Breast epithelium (tissue), 4 donors: ENCODE measurements at regions not wholly inside any gene's neighbourhood (a gene's known extent, or its start where the extent isn't known, plus 50 kb on each side); places are given as distances from the start of the nearest gene placed in this dataset.

Experiments used
- DNase-seq, 2 donors: peaks; one replicate each; pipeline ENCODE4 v3.0.0-alpha.2; 2019; ENCODE audit warnings: low spot score in 2 of 2
- H3K27ac ChIP-seq, 2 donors: fragments of 200-600 bp; sonication (generic) in 1 of 2; one replicate each; pipeline ENCODE4 v1.5.1; 2016 to 2019; ENCODE audit warnings: mild to moderate bottlenecking in 1 of 2
- H3K27me3 ChIP-seq, 2 donors: fragments of 200-600 bp; sonication (generic) in 1 of 2; one replicate each; pipeline versions ENCODE4 v1.5.1 to v1.6.0; 2017 to 2019; ENCODE audit warnings: control low read depth in 1 of 2, mild to moderate bottlenecking in 1 of 2
- H3K36me3 ChIP-seq: fragments of 200-600 bp; one replicate; pipeline ENCODE4 v1.5.1; 2019
- H3K4me1 ChIP-seq, 2 donors: fragments of 200-600 bp; sonication (generic); one replicate each; pipeline ENCODE4 v1.5.1; 2016 to 2019; ENCODE audit warnings: control low read depth in 1 of 2
- H3K4me3 ChIP-seq, 3 donors: fragments of 200-600 bp; sonication (generic); 1 replicate in 2 of 3; 2 replicates in 1 of 3; pipeline ENCODE4 v1.5.1; 2016 to 2019; ENCODE audit warnings: mild to moderate bottlenecking in 3 of 3, moderate library complexity in 2 of 3
- H3K9me3 ChIP-seq, 2 donors: fragments of 200-600 bp; sonication (generic) in 1 of 2; one replicate each; pipeline ENCODE4 v1.5.1; 2016 to 2019; ENCODE audit warnings: control low read depth in 1 of 2
- POLR2A ChIP-seq: fragments of 450-650 bp; IDR thresholded peaks from one replicate; pipeline ENCODE4 v1.6.1; 2016; ENCODE audit warnings: antibody characterized with exemption, mild to moderate bottlenecking, moderate library complexity
- POLR2AphosphoS5 ChIP-seq, 3 donors: sonication (generic); formaldehyde crosslinking; IDR thresholded peaks; one replicate each; pipeline ENCODE4 v1.6.1; 2017; ENCODE audit warnings: antibody characterized with exemption in 3 of 3
- intact Hi-C: fragments of 100-400 bp; cut with DNase I; formaldehyde crosslinking; loops from one replicate; pipeline ENCODE4 v1.15.1; 2023; ENCODE audit warnings: low total_unique reads
- TF ChIP-seq, protein P1 (sequence below), 3 donors: fragments of 450-650 bp; IDR thresholded peaks; one replicate each; pipeline ENCODE4 v1.5.1; 2016 to 2017; ENCODE audit warnings: antibody characterized with exemption in 3 of 3, mild to moderate bottlenecking in 3 of 3, moderate library complexity in 3 of 3

GRCh38 chr9:80144856-80145255 lies 573.1 kb downstream of the TLE4 start:
- intact Hi-C loops, result no loop called here
- Histone ChIP-seq H3K4me3 (no peak overlapping the region), H3K36me3 (no peaks in the 10 kb centered on the region), H3K27ac (no peak overlapping the region), H3K9me3 (peaks cover 0 to 3% of the 10 kb centered on the region in 2 donors), H3K4me1 (no peaks in the 10 kb centered on the region), H3K27me3 (no peaks in the 10 kb centered on the region)
- TF ChIP-seq POLR2A (no peak), POLR2AphosphoS5 (IDR thresholded peaks at IDR 0.05) (no peak)
- TF ChIP-seq, protein P1, sequence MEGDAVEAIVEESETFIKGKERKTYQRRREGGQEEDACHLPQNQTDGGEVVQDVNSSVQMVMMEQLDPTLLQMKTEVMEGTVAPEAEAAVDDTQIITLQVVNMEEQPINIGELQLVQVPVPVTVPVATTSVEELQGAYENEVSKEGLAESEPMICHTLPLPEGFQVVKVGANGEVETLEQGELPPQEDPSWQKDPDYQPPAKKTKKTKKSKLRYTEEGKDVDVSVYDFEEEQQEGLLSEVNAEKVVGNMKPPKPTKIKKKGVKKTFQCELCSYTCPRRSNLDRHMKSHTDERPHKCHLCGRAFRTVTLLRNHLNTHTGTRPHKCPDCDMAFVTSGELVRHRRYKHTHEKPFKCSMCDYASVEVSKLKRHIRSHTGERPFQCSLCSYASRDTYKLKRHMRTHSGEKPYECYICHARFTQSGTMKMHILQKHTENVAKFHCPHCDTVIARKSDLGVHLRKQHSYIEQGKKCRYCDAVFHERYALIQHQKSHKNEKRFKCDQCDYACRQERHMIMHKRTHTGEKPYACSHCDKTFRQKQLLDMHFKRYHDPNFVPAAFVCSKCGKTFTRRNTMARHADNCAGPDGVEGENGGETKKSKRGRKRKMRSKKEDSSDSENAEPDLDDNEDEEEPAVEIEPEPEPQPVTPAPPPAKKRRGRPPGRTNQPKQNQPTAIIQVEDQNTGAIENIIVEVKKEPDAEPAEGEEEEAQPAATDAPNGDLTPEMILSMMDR (IDR thresholded peaks at IDR 0.05), result no peak
- DNase-seq, result no peak

DNA sequence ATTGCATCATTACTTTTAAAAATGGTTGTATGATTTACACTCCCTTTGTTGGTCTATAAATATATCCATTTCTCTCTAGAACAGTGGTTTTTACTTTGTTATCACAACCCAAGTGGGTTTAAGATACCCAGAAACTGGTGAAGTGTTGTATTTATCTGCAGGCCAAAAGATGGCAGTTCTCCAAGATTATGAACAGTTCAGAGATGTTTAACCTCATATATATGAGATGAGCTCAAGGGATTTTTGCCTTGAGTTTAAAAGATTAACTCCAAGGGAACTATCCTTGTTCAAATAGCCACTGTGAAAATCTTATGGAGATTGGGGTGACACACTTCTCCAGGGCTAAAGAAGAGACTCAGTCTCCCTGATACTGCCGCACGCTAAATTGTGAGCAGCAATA lies 572.6 kb downstream of the TLE4 start:
- Histone ChIP-seq H3K36me3 (no peaks in the 10 kb centered on the region), H3K27ac (no peak overlapping the region), H3K4me1 (no peaks in the 10 kb centered on the region), H3K27me3 (no peaks in the 10 kb centered on the region), H3K9me3 (no peaks in the 10 kb centered on the region), H3K4me3 (no peak overlapping the region)
- TF ChIP-seq, protein P1 (IDR thresholded peaks at IDR 0.05), result no peak
- no peak for TF ChIP-seq POLR2A
- no peak for TF ChIP-seq POLR2AphosphoS5 (IDR thresholded peaks at IDR 0.05)
- intact Hi-C loops, result no loop called here
- no peak for DNase-seq

DNA sequence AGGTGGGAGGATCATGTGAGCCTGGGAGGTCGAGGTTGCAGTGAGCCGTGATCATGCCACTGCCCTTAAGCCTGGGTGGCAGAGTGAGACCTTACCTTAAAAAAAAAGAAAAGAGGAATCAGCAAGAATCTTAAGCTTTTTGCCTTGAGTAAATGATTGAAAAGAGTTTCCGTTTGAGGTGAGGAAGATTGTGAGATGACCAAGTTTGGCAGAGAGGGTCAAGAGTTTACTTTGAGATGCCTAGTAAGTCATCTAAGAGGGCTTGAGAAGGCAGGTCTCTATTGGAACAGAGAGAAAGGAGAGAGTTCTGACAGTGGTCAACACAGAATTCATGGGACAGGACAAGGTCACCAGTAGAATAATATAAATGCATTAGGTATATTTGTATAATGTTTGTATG lies 572.1 kb downstream of the TLE4 start:
- Histone ChIP-seq H3K27ac (no peak overlapping the region), H3K9me3 (no peaks in the 10 kb centered on the region), H3K27me3 (no peaks in the 10 kb centered on the region), H3K4me3 (no peak overlapping the region), H3K4me1 (no peaks in the 10 kb centered on the region), H3K36me3 (no peaks in the 10 kb centered on the region)
- intact Hi-C loops, result no loop called here
- DNase-seq, result no peak
- no peak for TF ChIP-seq POLR2A
- TF ChIP-seq, protein P1 (IDR thresholded peaks at IDR 0.05), result no peak
- no peak for TF ChIP-seq POLR2AphosphoS5 (IDR thresholded peaks at IDR 0.05)

- no peak for DNase-seq
- Histone ChIP-seq H3K4me3 (no peak overlapping the region), H3K4me1 (no peaks in the 10 kb centered on the region), H3K36me3 (no peaks in the 10 kb centered on the region), H3K27ac (no peak overlapping the region), H3K9me3 (no peaks in the 10 kb centered on the region), H3K27me3 (no peaks in the 10 kb centered on the region)
- TF ChIP-seq POLR2A (no peak), POLR2AphosphoS5 (IDR thresholded peaks at IDR 0.05) (no peak)
- TF ChIP-seq, protein P1 (IDR thresholded peaks at IDR 0.05), result no peak
- intact Hi-C loops, result no loop called here
Measured at GRCh38 chr9:80134487-80134886, 562.7 kb downstream of the TLE4 start.

DNA sequence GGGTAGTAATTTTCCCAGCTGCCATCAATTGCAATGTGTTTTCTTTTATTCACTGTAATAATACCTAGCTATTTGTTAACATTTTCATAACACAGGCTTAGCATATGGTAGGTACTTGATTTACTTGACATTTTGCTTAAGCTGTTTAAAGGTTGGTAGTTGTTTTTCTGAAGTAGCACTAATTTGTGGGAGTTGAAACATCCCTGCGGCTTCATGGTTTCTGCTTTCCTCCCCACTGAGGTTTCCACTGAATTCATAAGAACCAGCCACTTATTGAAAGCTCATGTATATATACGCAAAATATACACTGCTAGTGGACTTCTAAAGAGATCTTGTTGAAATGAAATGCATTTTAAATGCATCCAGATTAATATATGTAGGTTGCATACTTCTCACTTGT lies 559.9 kb downstream of the TLE4 start:
- TF ChIP-seq POLR2A, result no peak
- TF ChIP-seq, protein P1 (IDR thresholded peaks at IDR 0.05), result no peak
- TF ChIP-seq POLR2AphosphoS5 (IDR thresholded peaks at IDR 0.05), result no peak

More for the DNA sequence above, 559.9 kb downstream of the TLE4 start:
- Histone ChIP-seq H3K36me3 (no peaks in the 10 kb centered on the region), H3K4me3 (no peak overlapping the region), H3K27ac (no peak overlapping the region), H3K4me1 (no peaks in the 10 kb centered on the region), H3K27me3 (no peaks in the 10 kb centered on the region), H3K9me3 (no peaks in the 10 kb centered on the region)
- intact Hi-C loops, result no loop called here
- DNase-seq, result no peak
